ENCODE measurements at regions not wholly inside any gene's neighbourhood (a gene's known extent, or its start where the extent isn't known, plus 50 kb on each side); places are given as distances from the start of the nearest gene placed in this dataset.
"Not testable (repeated sequence)": the region's sequence is repeated elsewhere in the genome, so short reads cannot be mapped to it uniquely, and the experiment has no call there.

DNA sequence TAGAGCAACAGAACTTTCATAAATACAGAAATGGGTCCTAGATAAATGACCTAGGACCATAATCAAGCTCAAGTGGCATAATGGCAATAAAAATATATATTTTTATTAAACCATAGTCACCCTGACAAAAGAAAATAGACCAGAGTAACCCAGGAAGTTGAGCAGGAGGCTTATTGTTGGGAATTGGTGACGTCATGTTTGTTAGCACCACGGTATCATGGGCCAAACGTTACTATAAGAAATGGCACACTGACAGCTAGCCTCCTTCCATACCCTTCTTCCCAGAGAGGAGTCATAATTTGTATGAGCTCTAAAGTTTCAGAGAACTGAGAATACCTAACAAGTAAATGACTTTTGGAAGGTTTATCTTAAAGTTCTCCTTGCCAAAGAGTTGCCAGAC is 1698.2 kb downstream of the REEP3 start:
- DNase-seq (ENCODE audit: low read depth): no peak
- TF ChIP-seq, protein P1, sequence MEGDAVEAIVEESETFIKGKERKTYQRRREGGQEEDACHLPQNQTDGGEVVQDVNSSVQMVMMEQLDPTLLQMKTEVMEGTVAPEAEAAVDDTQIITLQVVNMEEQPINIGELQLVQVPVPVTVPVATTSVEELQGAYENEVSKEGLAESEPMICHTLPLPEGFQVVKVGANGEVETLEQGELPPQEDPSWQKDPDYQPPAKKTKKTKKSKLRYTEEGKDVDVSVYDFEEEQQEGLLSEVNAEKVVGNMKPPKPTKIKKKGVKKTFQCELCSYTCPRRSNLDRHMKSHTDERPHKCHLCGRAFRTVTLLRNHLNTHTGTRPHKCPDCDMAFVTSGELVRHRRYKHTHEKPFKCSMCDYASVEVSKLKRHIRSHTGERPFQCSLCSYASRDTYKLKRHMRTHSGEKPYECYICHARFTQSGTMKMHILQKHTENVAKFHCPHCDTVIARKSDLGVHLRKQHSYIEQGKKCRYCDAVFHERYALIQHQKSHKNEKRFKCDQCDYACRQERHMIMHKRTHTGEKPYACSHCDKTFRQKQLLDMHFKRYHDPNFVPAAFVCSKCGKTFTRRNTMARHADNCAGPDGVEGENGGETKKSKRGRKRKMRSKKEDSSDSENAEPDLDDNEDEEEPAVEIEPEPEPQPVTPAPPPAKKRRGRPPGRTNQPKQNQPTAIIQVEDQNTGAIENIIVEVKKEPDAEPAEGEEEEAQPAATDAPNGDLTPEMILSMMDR (IDR thresholded peaks at IDR 0.05; ENCODE audit: control insufficient read depth, insufficient read depth, low read depth, low read length, missing control alignments): no peak
- H3K4me3 ChIP-seq (ENCODE audit: control insufficient read depth, low read depth, low read length): no peak overlapping the region

- TF ChIP-seq, protein P1 (IDR thresholded peaks at IDR 0.05; ENCODE audit: control insufficient read depth, insufficient read depth, low read depth, low read length, missing control alignments): no peak
- DNase-seq (ENCODE audit: low read depth): no peak
- H3K4me3 ChIP-seq (ENCODE audit: control insufficient read depth, low read depth, low read length): no peak overlapping the region
Observed at GRCh38 chr10:65231148-65231547, 1694.7 kb upstream of the LRRTM3 start.

DNA sequence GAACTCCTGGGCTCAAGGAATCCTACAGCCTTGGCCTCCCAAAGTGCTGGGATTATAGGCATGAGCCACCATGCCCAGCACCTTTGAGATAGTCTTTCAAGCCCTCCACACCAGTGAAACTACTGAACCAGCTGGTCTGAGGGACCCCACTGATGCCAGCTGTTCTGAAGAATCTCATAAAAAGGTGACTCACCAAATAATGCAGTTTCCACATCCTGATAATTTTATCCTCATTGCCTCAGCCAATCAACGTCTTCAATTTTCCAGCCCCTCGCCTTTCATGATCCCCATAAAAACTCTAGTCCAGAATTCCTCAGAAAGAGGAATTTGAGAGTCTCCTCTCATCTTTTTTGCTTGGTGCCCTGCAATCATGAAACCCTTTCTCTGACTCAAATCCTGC is 1691.6 kb upstream of the LRRTM3 start:
- no peak for DNase-seq (ENCODE audit: low read depth)
- TF ChIP-seq, protein P1 (IDR thresholded peaks at IDR 0.05; ENCODE audit: control insufficient read depth, insufficient read depth, low read depth, low read length, missing control alignments): no peak
- no peak overlapping the region for H3K4me3 ChIP-seq (ENCODE audit: control insufficient read depth, low read depth, low read length)

DNA sequence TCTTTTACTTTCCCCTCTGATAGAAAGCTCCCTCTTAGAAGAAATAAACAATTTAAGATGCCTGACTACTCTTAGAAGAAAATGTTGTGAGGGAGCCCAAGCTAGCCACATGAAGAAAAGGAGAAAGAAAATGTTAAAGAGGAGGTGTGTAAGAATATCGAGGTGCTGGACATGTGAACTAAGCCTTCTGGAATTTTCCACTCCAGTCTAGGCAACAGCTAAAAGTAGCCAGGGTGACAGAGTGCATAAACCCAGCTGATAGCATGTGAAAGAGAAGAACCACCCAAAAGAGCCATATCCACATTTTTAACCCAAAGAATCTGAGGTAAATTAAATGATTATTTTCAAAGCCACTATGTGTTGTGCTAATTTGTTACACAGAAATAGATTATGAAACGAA is 1690.6 kb upstream of the LRRTM3 start:
- DNase-seq (ENCODE audit: low read depth): no peak
- no peak overlapping the region for H3K4me3 ChIP-seq (ENCODE audit: control insufficient read depth, low read depth, low read length)
- TF ChIP-seq, protein P1 (IDR thresholded peaks at IDR 0.05; ENCODE audit: control insufficient read depth, insufficient read depth, low read depth, low read length, missing control alignments): no peak

DNA sequence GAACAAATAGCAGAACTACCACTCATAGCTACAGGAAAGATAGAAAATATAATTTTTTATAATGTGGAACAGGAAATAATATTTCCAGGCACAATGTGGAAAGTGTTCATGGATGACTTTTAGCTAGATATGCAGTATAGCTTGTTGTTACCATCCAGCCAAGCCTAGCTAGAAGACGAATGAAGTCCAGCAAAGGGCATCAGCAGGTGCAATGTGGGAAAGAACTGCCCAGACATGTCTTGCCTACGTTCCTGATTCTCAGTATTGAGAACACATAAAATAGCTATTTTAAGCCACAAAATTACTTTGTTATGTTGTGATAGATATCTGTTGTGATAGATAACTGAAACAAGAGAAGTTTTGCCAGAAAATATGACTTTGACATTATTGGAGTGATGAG is 1690.0 kb upstream of the LRRTM3 start:
- TF ChIP-seq, protein P1 (IDR thresholded peaks at IDR 0.05; ENCODE audit: control insufficient read depth, insufficient read depth, low read depth, low read length, missing control alignments): no peak
- no peak for DNase-seq (ENCODE audit: low read depth)

GRCh38 chr10:65265451-65265954 is 1660.3 kb upstream of the LRRTM3 start:
- DNase-seq (ENCODE audit: low read depth): no peak
- no peak overlapping the region for H3K4me3 ChIP-seq (ENCODE audit: control insufficient read depth, low read depth, low read length)
- TF ChIP-seq, protein P1 (IDR thresholded peaks at IDR 0.05; ENCODE audit: control insufficient read depth, insufficient read depth, low read depth, low read length, missing control alignments): no peak

More for the DNA sequence above, 1690.0 kb upstream of the LRRTM3 start:
- no peak overlapping the region for H3K4me3 ChIP-seq (ENCODE audit: control insufficient read depth, low read depth, low read length)

GRCh38 chr10:65269551-65269950 is 1656.3 kb upstream of the LRRTM3 start:
- H3K4me3 ChIP-seq (ENCODE audit: control insufficient read depth, low read depth, low read length); DNase-seq (ENCODE audit: low read depth): not testable (repeated sequence)

Measured in AG09309 (cell line).